ENCODE measurements at regions not wholly inside any gene's neighbourhood (a gene's known extent, or its start where the extent isn't known, plus 50 kb on each side); places are given as distances from the start of the nearest gene placed in this dataset.

- intact Hi-C loops (cut with micrococcal nuclease), result no loop called here
- no peak overlapping the region for H3K4me3 ChIP-seq (replicated peaks in 1 of 2; ENCODE audit: low read depth in 1 of 2, low read length in 2 of 2)
- no peaks in the 10 kb centered on the region for H4K20me1 ChIP-seq (ENCODE audit: insufficient read depth)
- H3K9ac ChIP-seq (ENCODE audit: low read length), result no peak overlapping the region
- TF ChIP-seq CEBPB (IDR thresholded peaks at IDR 0.05; ENCODE audit: low read depth), result no peak
- TF ChIP-seq SIN3A (IDR thresholded peaks at IDR 0.05; ENCODE audit: low read depth), result no peak
- TF ChIP-seq REST (IDR thresholded peaks at IDR 0.05; ENCODE audit: low read depth), result no peak
- TF ChIP-seq, protein P1, sequence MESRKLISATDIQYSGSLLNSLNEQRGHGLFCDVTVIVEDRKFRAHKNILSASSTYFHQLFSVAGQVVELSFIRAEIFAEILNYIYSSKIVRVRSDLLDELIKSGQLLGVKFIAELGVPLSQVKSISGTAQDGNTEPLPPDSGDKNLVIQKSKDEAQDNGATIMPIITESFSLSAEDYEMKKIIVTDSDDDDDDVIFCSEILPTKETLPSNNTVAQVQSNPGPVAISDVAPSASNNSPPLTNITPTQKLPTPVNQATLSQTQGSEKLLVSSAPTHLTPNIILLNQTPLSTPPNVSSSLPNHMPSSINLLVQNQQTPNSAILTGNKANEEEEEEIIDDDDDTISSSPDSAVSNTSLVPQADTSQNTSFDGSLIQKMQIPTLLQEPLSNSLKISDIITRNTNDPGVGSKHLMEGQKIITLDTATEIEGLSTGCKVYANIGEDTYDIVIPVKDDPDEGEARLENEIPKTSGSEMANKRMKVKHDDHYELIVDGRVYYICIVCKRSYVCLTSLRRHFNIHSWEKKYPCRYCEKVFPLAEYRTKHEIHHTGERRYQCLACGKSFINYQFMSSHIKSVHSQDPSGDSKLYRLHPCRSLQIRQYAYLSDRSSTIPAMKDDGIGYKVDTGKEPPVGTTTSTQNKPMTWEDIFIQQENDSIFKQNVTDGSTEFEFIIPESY (IDR thresholded peaks at IDR 0.05; ENCODE audit: extremely low read depth, insufficient replicate concordance, low read length), result no peak
- TF ChIP-seq, protein P2, sequence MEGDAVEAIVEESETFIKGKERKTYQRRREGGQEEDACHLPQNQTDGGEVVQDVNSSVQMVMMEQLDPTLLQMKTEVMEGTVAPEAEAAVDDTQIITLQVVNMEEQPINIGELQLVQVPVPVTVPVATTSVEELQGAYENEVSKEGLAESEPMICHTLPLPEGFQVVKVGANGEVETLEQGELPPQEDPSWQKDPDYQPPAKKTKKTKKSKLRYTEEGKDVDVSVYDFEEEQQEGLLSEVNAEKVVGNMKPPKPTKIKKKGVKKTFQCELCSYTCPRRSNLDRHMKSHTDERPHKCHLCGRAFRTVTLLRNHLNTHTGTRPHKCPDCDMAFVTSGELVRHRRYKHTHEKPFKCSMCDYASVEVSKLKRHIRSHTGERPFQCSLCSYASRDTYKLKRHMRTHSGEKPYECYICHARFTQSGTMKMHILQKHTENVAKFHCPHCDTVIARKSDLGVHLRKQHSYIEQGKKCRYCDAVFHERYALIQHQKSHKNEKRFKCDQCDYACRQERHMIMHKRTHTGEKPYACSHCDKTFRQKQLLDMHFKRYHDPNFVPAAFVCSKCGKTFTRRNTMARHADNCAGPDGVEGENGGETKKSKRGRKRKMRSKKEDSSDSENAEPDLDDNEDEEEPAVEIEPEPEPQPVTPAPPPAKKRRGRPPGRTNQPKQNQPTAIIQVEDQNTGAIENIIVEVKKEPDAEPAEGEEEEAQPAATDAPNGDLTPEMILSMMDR (IDR thresholded peaks at IDR 0.05 in 2 of 3, conservative IDR thresholded peaks at IDR 0.05 in 1 of 3; ENCODE audit: borderline replicate concordance in 1 of 3, insufficient read depth in 1 of 3, low read depth in 2 of 3, low read length in 2 of 3), result no peak
- TF ChIP-seq SRF (IDR thresholded peaks at IDR 0.05; ENCODE audit: low read depth), result no peak
- TF ChIP-seq ELF1 (IDR thresholded peaks at IDR 0.05; ENCODE audit: borderline replicate concordance, low read depth), result no peak
- no peak for TF ChIP-seq POLR2AphosphoS5 (IDR thresholded peaks at IDR 0.05; ENCODE audit: low read depth, low read length)
- TF ChIP-seq TCF7L2 (IDR thresholded peaks at IDR 0.05; ENCODE audit: borderline replicate concordance, extremely low read depth, insufficient read depth, insufficient read length), result no peak
- no peak for TF ChIP-seq RAD21 (IDR thresholded peaks at IDR 0.05; ENCODE audit: low read depth)
- TF ChIP-seq EZH2 (IDR thresholded peaks at IDR 0.05), result no peak
- TF ChIP-seq, protein P3, sequence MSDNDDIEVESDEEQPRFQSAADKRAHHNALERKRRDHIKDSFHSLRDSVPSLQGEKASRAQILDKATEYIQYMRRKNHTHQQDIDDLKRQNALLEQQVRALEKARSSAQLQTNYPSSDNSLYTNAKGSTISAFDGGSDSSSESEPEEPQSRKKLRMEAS (IDR thresholded peaks at IDR 0.05), result no peak
- TF ChIP-seq EGR1 (IDR thresholded peaks at IDR 0.05; ENCODE audit: low read depth), result no peak
- TF ChIP-seq, protein P4, sequence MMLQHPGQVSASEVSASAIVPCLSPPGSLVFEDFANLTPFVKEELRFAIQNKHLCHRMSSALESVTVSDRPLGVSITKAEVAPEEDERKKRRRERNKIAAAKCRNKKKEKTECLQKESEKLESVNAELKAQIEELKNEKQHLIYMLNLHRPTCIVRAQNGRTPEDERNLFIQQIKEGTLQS (IDR thresholded peaks at IDR 0.05), result no peak
- TF ChIP-seq EZH2phosphoT487 (IDR thresholded peaks at IDR 0.05; ENCODE audit: borderline replicate concordance), result no peak
- CTCF ChIA-PET, result no interaction called here
- no peak for DNase-seq (ENCODE audit: low read depth, low spot score)
- RAD21 ChIA-PET (ENCODE audit: low non-redundant PET in 1 of 2, low total read pairs in 2 of 2, uncharacterized antibody in 2 of 2, unreplicated experiment in 2 of 2), result no interaction called here
- H3K27ac ChIP-seq (ENCODE audit: low read depth, low read length), result no peak overlapping the region
- POLR2A ChIA-PET, result no interaction called here
- H2AFZ ChIP-seq (ENCODE audit: low read depth, low read length, poor library complexity, severe bottlenecking), result no peak overlapping the region
- no peaks in the 10 kb centered on the region for H3K36me3 ChIP-seq (ENCODE audit: control insufficient read depth in 1 of 2, insufficient read depth in 2 of 2, low read length in 2 of 2)
- H3K9me3 ChIP-seq (ENCODE audit: control insufficient read depth in 1 of 2, insufficient read depth in 1 of 2, low read depth in 1 of 2, low read length in 2 of 2), result no peaks in the 10 kb centered on the region
- H3K4me2 ChIP-seq (ENCODE audit: low read length), result no peak overlapping the region
- no peaks in the 10 kb centered on the region for H3K9me2 ChIP-seq (ENCODE audit: insufficient read depth)
- no TSS peak for BruUV-seq (replicated peaks)
- H3K4me1 ChIP-seq (ENCODE audit: control insufficient read depth in 1 of 2, insufficient read depth in 2 of 2, low read length in 2 of 2), result no peaks in the 10 kb centered on the region
- ATAC-seq, result no peak
- no peaks in the 10 kb centered on the region for H3K79me2 ChIP-seq (ENCODE audit: insufficient read depth, low read length)
- H3K27me3 ChIP-seq (ENCODE audit: insufficient read depth, low read length), result no peaks in the 10 kb centered on the region
These were observed 298.2 kb upstream of the KLF3 start for GRCh38 chr4:38365748-38366310.
